HepG2 (cell line): ENCODE measurements at regions not wholly inside any gene's neighbourhood (a gene's known extent, or its start where the extent isn't known, plus 50 kb on each side); places are given as distances from the start of the nearest gene placed in this dataset.

Source experiments
- ATAD3A ChIP-seq: sonication (generic); formaldehyde crosslinking; IDR thresholded peaks from 2 replicates; pipeline ENCODE4 v1.4.0; 2020; ENCODE audit warnings: missing genetic modification reagents
- ATM ChIP-seq: fragments of 450-650 bp; IDR thresholded peaks from 2 replicates; pipeline ENCODE4 v1.7.1; 2017; ENCODE audit warnings: mild to moderate bottlenecking, borderline replicate concordance
- HIVEP1 ChIP-seq: sonication (generic); formaldehyde crosslinking; IDR thresholded peaks from 2 replicates; pipeline ENCODE4 v1.4.0; 2020; ENCODE audit warnings: mild to moderate bottlenecking, missing genetic modification reagents
- KDM3A ChIP-seq: IDR thresholded peaks from 2 replicates; pipeline ENCODE4 v1.6.1; 2018; ENCODE audit warnings: low read depth, missing compliant biosample characterization
- MAF1 ChIP-seq: sonication (generic); formaldehyde crosslinking; IDR thresholded peaks from 2 replicates; pipeline ENCODE4 v1.5.0; 2020; ENCODE audit warnings: missing genetic modification reagents, borderline replicate concordance
- MLLT10 ChIP-seq: sonication (generic); formaldehyde crosslinking; IDR thresholded peaks from 2 replicates; pipeline ENCODE4 v1.4.0; 2020; ENCODE audit warnings: missing genetic modification reagents
- NCOR1 ChIP-seq: fragments of 200-600 bp; sonication (generic); IDR thresholded peaks from 2 replicates; pipeline ENCODE4 v1.7.0; 2017; ENCODE audit warnings: antibody characterized with exemption, low read length, borderline replicate concordance
- NFIB ChIP-seq: sonication (generic); formaldehyde crosslinking; IDR thresholded peaks from 2 replicates; pipeline ENCODE4 v1.9.0; 2021; ENCODE audit warnings: missing genetic modification reagents, mild to moderate bottlenecking, borderline replicate concordance
- POLR2AphosphoS2 ChIP-seq: IDR thresholded peaks from 2 replicates; pipeline ENCODE4 v1.6.1; 2011; ENCODE audit warnings: low read depth, low read length, improper control_type of control experiment
- PPARG ChIP-seq: conservative IDR thresholded peaks from 2 replicates; pipeline ENCODE4 v1.6.1; 2016; ENCODE audit warnings: missing biosample characterization, missing genetic modification reagents
- TARDBP ChIP-seq: sonication (generic); formaldehyde crosslinking; IDR thresholded peaks from 2 replicates; pipeline ENCODE4 v1.8.0; 2022; ENCODE audit warnings: mild to moderate bottlenecking, missing genetic modification reagents
- TRIM24 ChIP-seq: sonication (generic); formaldehyde crosslinking; IDR thresholded peaks from 2 replicates; pipeline ENCODE4 v1.8.0; 2022; ENCODE audit warnings: mild to moderate bottlenecking, missing genetic modification reagents
- ZNF143 ChIP-seq: sonication (generic); formaldehyde crosslinking; IDR thresholded peaks from 2 replicates; pipeline ENCODE4 v1.4.0; 2020; ENCODE audit warnings: missing genetic modification reagents
- ZNF44 ChIP-seq: sonication (generic); formaldehyde crosslinking; IDR thresholded peaks from 2 replicates; pipeline ENCODE4 v1.5.1; 2020; ENCODE audit warnings: mild to moderate bottlenecking, missing genetic modification reagents
- ZNF746 ChIP-seq: sonication (generic); formaldehyde crosslinking; IDR thresholded peaks from 2 replicates; pipeline ENCODE4 v1.8.0; 2022; ENCODE audit warnings: mild to moderate bottlenecking, missing genetic modification reagents
- ZNF766 ChIP-seq: sonication (generic); formaldehyde crosslinking; IDR thresholded peaks from 2 replicates; pipeline ENCODE4 v1.5.0; 2020; ENCODE audit warnings: missing genetic modification reagents, borderline replicate concordance
- ZNF775 ChIP-seq: sonication (generic); formaldehyde crosslinking; IDR thresholded peaks from 2 replicates; pipeline ENCODE4 v1.4.0; 2020; ENCODE audit warnings: missing genetic modification reagents, mild to moderate bottlenecking, moderate library complexity, borderline replicate concordance
- TF ChIP-seq, protein P1 (sequence below): sonication (generic); formaldehyde crosslinking; IDR thresholded peaks from 2 replicates; pipeline ENCODE4 v1.4.0; 2020; ENCODE audit warnings: mild to moderate bottlenecking, missing genetic modification reagents
- TF ChIP-seq, protein P2 (sequence below): sonication (generic); formaldehyde crosslinking; conservative IDR thresholded peaks from 2 replicates; pipeline ENCODE4 v1.8.1; 2023; ENCODE audit warnings: missing genetic modification reagents
- TF ChIP-seq, protein P3 (sequence below): sonication (generic); formaldehyde crosslinking; IDR thresholded peaks from 2 replicates; pipeline ENCODE4 v1.5.0; 2020; ENCODE audit warnings: missing genetic modification reagents
- TF ChIP-seq, protein P4 (sequence below): sonication (generic); formaldehyde crosslinking; IDR thresholded peaks from 2 replicates; pipeline ENCODE4 v1.4.0; 2020; ENCODE audit warnings: mild to moderate bottlenecking, missing genetic modification reagents, borderline replicate concordance

DNA sequence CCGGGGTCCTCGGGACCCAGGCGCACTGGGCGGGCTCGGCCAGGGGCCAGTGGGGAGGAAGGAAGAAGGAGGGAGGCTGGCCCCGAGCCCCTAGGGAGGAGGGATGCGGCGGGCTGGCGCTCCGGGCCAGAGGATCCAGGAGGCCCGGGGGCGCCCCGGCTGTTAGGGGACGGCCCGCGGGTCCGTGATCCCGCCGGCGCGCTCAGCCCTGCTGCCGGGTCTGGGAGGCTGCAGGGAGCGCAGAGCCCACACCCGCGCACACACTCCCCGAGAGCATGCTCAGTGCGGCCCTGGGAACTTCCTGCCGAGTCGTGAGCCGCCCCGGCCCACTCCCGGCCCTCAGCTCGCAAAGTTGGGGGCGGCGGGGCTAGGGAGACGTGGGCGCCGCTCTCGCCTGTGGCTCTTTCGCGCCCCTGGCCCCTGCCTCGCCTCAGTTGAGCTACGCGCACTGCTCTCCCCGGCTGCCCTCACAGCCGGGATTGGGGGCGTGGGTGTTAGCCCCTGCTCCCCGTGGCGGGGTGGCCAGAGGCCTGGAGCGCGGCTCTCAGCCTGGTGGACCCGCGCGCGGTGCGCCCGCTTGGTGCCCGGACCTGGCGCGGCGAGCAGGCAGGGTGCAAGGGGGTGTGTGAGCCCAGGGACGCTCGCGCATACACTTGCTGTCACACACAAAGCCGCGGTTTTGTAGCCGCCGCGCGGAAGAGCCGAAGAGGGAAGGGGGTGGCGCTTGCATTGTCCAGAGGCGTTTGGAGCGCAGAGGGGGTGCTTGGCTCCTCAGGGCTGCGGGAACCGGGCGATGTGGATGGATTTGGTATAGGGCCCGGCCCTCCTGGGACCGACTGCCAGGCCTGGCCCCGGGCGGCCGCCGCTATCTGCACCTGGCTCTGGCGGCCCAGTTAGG, 132.9 kb upstream of the MGAT5 start (continued):
- TF ChIP-seq, protein P1, sequence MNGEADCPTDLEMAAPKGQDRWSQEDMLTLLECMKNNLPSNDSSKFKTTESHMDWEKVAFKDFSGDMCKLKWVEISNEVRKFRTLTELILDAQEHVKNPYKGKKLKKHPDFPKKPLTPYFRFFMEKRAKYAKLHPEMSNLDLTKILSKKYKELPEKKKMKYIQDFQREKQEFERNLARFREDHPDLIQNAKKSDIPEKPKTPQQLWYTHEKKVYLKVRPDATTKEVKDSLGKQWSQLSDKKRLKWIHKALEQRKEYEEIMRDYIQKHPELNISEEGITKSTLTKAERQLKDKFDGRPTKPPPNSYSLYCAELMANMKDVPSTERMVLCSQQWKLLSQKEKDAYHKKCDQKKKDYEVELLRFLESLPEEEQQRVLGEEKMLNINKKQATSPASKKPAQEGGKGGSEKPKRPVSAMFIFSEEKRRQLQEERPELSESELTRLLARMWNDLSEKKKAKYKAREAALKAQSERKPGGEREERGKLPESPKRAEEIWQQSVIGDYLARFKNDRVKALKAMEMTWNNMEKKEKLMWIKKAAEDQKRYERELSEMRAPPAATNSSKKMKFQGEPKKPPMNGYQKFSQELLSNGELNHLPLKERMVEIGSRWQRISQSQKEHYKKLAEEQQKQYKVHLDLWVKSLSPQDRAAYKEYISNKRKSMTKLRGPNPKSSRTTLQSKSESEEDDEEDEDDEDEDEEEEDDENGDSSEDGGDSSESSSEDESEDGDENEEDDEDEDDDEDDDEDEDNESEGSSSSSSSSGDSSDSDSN (CRISPR knock-in tag): peak; percentile 94; the same call in 1 of the 2 replicates
- TF ChIP-seq ZNF44 (CRISPR knock-in tag): no peak
- TF ChIP-seq KDM3A (CRISPR knock-in tag): no peak
- TF ChIP-seq MLLT10 (CRISPR knock-in tag): no peak
- TF ChIP-seq TARDBP: peak; percentile 60; the same call in 1 of the 2 replicates
- 0 out of 2 replicates have a peak, but pooled peaks have one; percentile 34 for TF ChIP-seq MAF1 (CRISPR knock-in tag)
- TF ChIP-seq PPARG (CRISPR knock-in tag): no peak
- no peak for TF ChIP-seq TRIM24 (CRISPR knock-in tag)
- no peak for TF ChIP-seq ZNF775
- TF ChIP-seq, protein P2, sequence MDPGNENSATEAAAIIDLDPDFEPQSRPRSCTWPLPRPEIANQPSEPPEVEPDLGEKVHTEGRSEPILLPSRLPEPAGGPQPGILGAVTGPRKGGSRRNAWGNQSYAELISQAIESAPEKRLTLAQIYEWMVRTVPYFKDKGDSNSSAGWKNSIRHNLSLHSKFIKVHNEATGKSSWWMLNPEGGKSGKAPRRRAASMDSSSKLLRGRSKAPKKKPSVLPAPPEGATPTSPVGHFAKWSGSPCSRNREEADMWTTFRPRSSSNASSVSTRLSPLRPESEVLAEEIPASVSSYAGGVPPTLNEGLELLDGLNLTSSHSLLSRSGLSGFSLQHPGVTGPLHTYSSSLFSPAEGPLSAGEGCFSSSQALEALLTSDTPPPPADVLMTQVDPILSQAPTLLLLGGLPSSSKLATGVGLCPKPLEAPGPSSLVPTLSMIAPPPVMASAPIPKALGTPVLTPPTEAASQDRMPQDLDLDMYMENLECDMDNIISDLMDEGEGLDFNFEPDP: 0 out of 2 replicates have a peak, but pooled peaks have one; percentile 94
- TF ChIP-seq ZNF746 (CRISPR knock-in tag): no peak
- TF ChIP-seq ATM: no peak
- TF ChIP-seq, protein P3, sequence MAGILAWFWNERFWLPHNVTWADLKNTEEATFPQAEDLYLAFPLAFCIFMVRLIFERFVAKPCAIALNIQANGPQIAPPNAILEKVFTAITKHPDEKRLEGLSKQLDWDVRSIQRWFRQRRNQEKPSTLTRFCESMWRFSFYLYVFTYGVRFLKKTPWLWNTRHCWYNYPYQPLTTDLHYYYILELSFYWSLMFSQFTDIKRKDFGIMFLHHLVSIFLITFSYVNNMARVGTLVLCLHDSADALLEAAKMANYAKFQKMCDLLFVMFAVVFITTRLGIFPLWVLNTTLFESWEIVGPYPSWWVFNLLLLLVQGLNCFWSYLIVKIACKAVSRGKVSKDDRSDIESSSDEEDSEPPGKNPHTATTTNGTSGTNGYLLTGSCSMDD (CRISPR knock-in tag): 0 out of 2 replicates have a peak, but pooled peaks have one; percentile 13
- TF ChIP-seq ATAD3A: no peak
- TF ChIP-seq NFIB (CRISPR knock-in tag): no peak
- no peak for TF ChIP-seq ZNF143 (CRISPR knock-in tag)
- TF ChIP-seq ZNF766 (CRISPR knock-in tag): peak; percentile 54; the same call in 1 of the 2 replicates
- no peak for TF ChIP-seq NCOR1
- no peak for TF ChIP-seq POLR2AphosphoS2
- TF ChIP-seq, protein P4, sequence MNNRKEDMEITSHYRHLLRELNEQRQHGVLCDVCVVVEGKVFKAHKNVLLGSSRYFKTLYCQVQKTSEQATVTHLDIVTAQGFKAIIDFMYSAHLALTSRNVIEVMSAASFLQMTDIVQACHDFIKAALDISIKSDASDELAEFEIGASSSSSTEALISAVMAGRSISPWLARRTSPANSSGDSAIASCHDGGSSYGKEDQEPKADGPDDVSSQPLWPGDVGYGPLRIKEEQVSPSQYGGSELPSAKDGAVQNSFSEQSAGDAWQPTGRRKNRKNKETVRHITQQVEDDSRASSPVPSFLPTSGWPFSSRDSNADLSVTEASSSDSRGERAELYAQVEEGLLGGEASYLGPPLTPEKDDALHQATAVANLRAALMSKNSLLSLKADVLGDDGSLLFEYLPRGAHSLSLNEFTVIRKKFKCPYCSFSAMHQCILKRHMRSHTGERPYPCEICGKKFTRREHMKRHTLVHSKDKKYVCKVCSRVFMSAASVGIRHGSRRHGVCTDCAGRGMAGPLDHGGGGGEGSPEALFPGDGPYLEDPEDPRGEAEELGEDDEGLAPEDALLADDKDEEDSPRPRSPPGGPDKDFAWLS (CRISPR knock-in tag): 0 out of 2 replicates have a peak, but pooled peaks have one; percentile 73
- TF ChIP-seq HIVEP1: no peak; the same call in 1 of the 2 replicates
